GM12878 (cell line): ENCODE measurements at regions not wholly inside any gene's neighbourhood (a gene's known extent, or its start where the extent isn't known, plus 50 kb on each side); places are given as distances from the start of the nearest gene placed in this dataset.

ENCODE experiments used
- ATAC-seq: fragments of 200-7000 bp; cut with Tn5 transposase; 3 replicates; pipeline ENCODE4 v1.9.1; 2020; ENCODE audit warnings: mild to moderate bottlenecking, moderate library complexity
- BruUV-seq: library from RNA; stranded (reverse); fragments of 400-500 nt; replicated peaks from 2 replicates; lab custom pipeline; 2021; lab: Mats Ljungman, UMichigan
- CTCF ChIA-PET: fragments of 300-600 bp; sonication (Branson Sonifier 250); formaldehyde crosslinking; extraction: SDS; loops from one replicate; lab custom pipeline; 2021; ENCODE audit warnings: inconsistent platforms; lab: Yijun Ruan, JAX
- POLR2A ChIA-PET: fragments of 350-600 bp; formaldehyde crosslinking; extraction: SDS; loops from one replicate; lab custom pipeline; 2021; ENCODE audit warnings: inconsistent platforms; lab: Charles Lee
- RAD21 ChIA-PET: fragments of 300-600 bp; sonication (Branson Sonifier 250); formaldehyde crosslinking; loops from one replicate; lab custom pipeline; 2023; ENCODE audit warnings: antibody characterized with exemption; ENCODE audit not compliant: unreplicated experiment; lab: Charles Lee
- SMC1A ChIA-PET: fragments of 300-600 bp; sonication (Branson Sonifier 250); formaldehyde crosslinking; loops from one replicate; lab custom pipeline; 2023; ENCODE audit not compliant: unreplicated experiment, uncharacterized antibody; lab: Charles Lee
- DNase-seq: peaks from one replicate; pipeline ENCODE4 v3.0.0-alpha.2; 2011; ENCODE audit warnings: low read depth, low spot score
- FAIRE-seq: peaks from 3 replicates; lab custom pipeline; 2011; peaks lifted over from hg19 to GRCh38; lab: Jason Lieb, UNC
- H2AFZ ChIP-seq: 2 replicates; pipeline ENCODE4 v1.6.0; 2011; ENCODE audit warnings: low read depth, low read length, control low read depth; ENCODE audit not compliant: control insufficient read depth
- H3K27ac ChIP-seq: 2 replicates; pipeline ENCODE4 v1.5.1; 2011; ENCODE audit warnings: control low read depth; ENCODE audit not compliant: control insufficient read depth, insufficient read depth
- H3K27me3 ChIP-seq, 2 experiments: replicated peaks in 1 of 2; 2 replicates each; pipeline versions ENCODE4 v1.6.0 to v1.6.1; 2011; ENCODE audit warnings: low read length in 1 of 2; ENCODE audit not compliant: control insufficient read depth in 2 of 2, insufficient read depth in 2 of 2
- H3K36me3 ChIP-seq, 2 experiments: 2 replicates each; pipeline ENCODE4 v1.5.1; 2011; ENCODE audit warnings: low read length in 1 of 2; ENCODE audit not compliant: control insufficient read depth in 2 of 2, insufficient read depth in 2 of 2
- H3K4me1 ChIP-seq: 2 replicates; pipeline ENCODE4 v1.6.1; 2011; ENCODE audit warnings: mild to moderate bottlenecking, low read length, moderate library complexity, mixed read lengths; ENCODE audit not compliant: control insufficient read depth, insufficient read depth
- H3K4me2 ChIP-seq: 2 replicates; pipeline ENCODE4 v1.6.0; 2011; ENCODE audit warnings: control low read depth; ENCODE audit not compliant: control insufficient read depth, insufficient read depth
- H3K4me3 ChIP-seq: fragments of 200-600 bp; sonication (generic); 2 replicates; pipeline ENCODE4 v1.5.1; 2016
- H3K79me2 ChIP-seq: 2 replicates; pipeline ENCODE4 v1.6.0; 2011; ENCODE audit warnings: low read length; ENCODE audit not compliant: control insufficient read depth, insufficient read depth
- H3K9ac ChIP-seq: 2 replicates; pipeline ENCODE4 v1.8.0; 2011; ENCODE audit warnings: low read length, control low read depth, mixed read lengths; ENCODE audit not compliant: control insufficient read depth, insufficient read depth
- H3K9me3 ChIP-seq: replicated peaks from 3 replicates; pipeline ENCODE4 v1.5.1; 2011; ENCODE audit warnings: mild to moderate bottlenecking, low read length; ENCODE audit not compliant: control insufficient read depth, insufficient read depth
- H4K20me1 ChIP-seq: 2 replicates; pipeline ENCODE4 v1.6.0; 2011; ENCODE audit not compliant: control insufficient read depth, insufficient read depth
- CTCF ChIP-seq, 3 experiments: IDR thresholded peaks in 2 of 3; conservative IDR thresholded peaks in 1 of 3; 2 replicates each; pipeline ENCODE4 v1.5.1; 2011; ENCODE audit warnings: low read depth in 3 of 3, low read length in 3 of 3, mild to moderate bottlenecking in 3 of 3, control low read depth in 2 of 3, moderate library complexity in 2 of 3, inconsistent platforms in 1 of 3, mixed read lengths in 1 of 3; ENCODE audit not compliant: control insufficient read depth in 2 of 3, insufficient read depth in 1 of 3; ENCODE audit errors: extremely low read depth in 1 of 3
- E4F1 ChIP-seq: fragments of 450-650 bp; IDR thresholded peaks from 2 replicates; pipeline ENCODE4 v1.6.1; 2018; ENCODE audit warnings: borderline replicate concordance, mild to moderate bottlenecking; ENCODE audit not compliant: partially characterized antibody
- ESRRA ChIP-seq: IDR thresholded peaks from 2 replicates; pipeline ENCODE4 v1.6.1; 2012; ENCODE audit warnings: mild to moderate bottlenecking, low read length, improper control_type of control experiment
- ETV6 ChIP-seq, 2 experiments: fragments of 450-650 bp in 1 of 2; IDR thresholded peaks in 1 of 2; conservative IDR thresholded peaks in 1 of 2; 2 replicates each; pipeline ENCODE4 v1.6.1; 2014; ENCODE audit warnings: antibody characterized with exemption in 1 of 2, borderline replicate concordance in 1 of 2, low read depth in 1 of 2, mild to moderate bottlenecking in 1 of 2, moderate library complexity in 1 of 2
- HDGF ChIP-seq: fragments of 450-650 bp; IDR thresholded peaks from 2 replicates; pipeline ENCODE4 v1.6.1; 2016; ENCODE audit warnings: antibody characterized with exemption
- HSF1 ChIP-seq: fragments of 150-350 bp; IDR thresholded peaks from 2 replicates; pipeline ENCODE4 v1.6.1; 2014; ENCODE audit warnings: mild to moderate bottlenecking, low read depth, low read length
- MAX ChIP-seq: IDR thresholded peaks from 2 replicates; pipeline ENCODE4 v1.6.1; 2012; ENCODE audit warnings: low read depth, low read length, improper control_type of control experiment
- MEF2B ChIP-seq: fragments of 450-650 bp; IDR thresholded peaks from 2 replicates; pipeline ENCODE4 v1.6.1; 2018; ENCODE audit warnings: mild to moderate bottlenecking, moderate library complexity; ENCODE audit not compliant: partially characterized antibody, poor library complexity, severe bottlenecking
- RUNX3 ChIP-seq: IDR thresholded peaks from 2 replicates; pipeline ENCODE4 v1.6.1; 2012; ENCODE audit warnings: low read length, inconsistent platforms
- SMARCA5 ChIP-seq: fragments of 450-650 bp; IDR thresholded peaks from 2 replicates; pipeline ENCODE4 v1.6.1; 2017; ENCODE audit warnings: mild to moderate bottlenecking
- SPI1 ChIP-seq: IDR thresholded peaks from 2 replicates; pipeline ENCODE4 v1.6.1; 2011; ENCODE audit warnings: low read depth, mild to moderate bottlenecking, low read length, moderate library complexity, borderline replicate concordance; ENCODE audit not compliant: insufficient read depth
- SREBF2 ChIP-seq: IDR thresholded peaks from 2 replicates; pipeline ENCODE4 v1.6.1; 2012; ENCODE audit warnings: mild to moderate bottlenecking, low read length
- SRF ChIP-seq, 2 experiments: IDR thresholded peaks; 2 replicates each; pipeline ENCODE4 v1.6.1; 2011; ENCODE audit warnings: low read depth in 2 of 2, low read length in 2 of 2, mild to moderate bottlenecking in 1 of 2, moderate library complexity in 1 of 2
- TAF1 ChIP-seq: IDR thresholded peaks from 2 replicates; pipeline ENCODE4 v1.6.1; 2011; ENCODE audit warnings: mild to moderate bottlenecking, low read depth, low read length, borderline replicate concordance
- ZZZ3 ChIP-seq: IDR thresholded peaks from 2 replicates; pipeline ENCODE4 v1.6.1; 2011; ENCODE audit warnings: low read depth; ENCODE audit not compliant: control insufficient read depth, insufficient read length
- WGBS: methylation state at CpG from one replicate; pipeline ENCODE4 v1.1.6; 2016; ENCODE audit warnings: low lambda C conversion rate; ENCODE audit not compliant: insufficient replicate concordance, insufficient coverage; ENCODE audit errors: missing lambda C conversion rate; 5-methylcytosine and 5-hydroxymethylcytosine counted together
- in situ Hi-C: fragments of 300-500 bp; cut with MboI; formaldehyde crosslinking; loops from 9 replicates; pipeline ENCODE4 v1.14.3; 2018; ENCODE audit warnings: mixed read lengths
- intact Hi-C: fragments of 100-400 bp; cut with micrococcal nuclease; formaldehyde crosslinking; loops from one replicate; pipeline ENCODE4 v1.14.2; 2022; ENCODE audit not compliant: unreplicated experiment

GRCh38 chrY:7793989-7794388 is 882.4 kb upstream of the AMELY start:
- Histone ChIP-seq H3K27me3 (no peaks in the 10 kb centered on the region), H2AFZ (no peak overlapping the region), H3K36me3 (no peaks in the 10 kb centered on the region), H3K27ac (no peak overlapping the region), H3K4me2 (no peak overlapping the region), H3K9ac (no peak overlapping the region), H3K4me3 (no peak overlapping the region), H3K4me1 (no peaks in the 10 kb centered on the region), H4K20me1 (no peaks in the 10 kb centered on the region), H3K9me3 (no peaks in the 10 kb centered on the region), H3K79me2 (no peaks in the 10 kb centered on the region)
- ChIA-PET POLR2A (no interaction called here), RAD21 (no interaction called here), CTCF (no interaction called here), SMC1A (no interaction called here)
- ATAC-seq (no peak), DNase-seq (no peak), FAIRE-seq (no peak)
- no TSS peak for BruUV-seq
- intact Hi-C loops (no loop called here), in situ Hi-C loops (no loop called here)
- no CpG with 5 or more reads among the region's 2 CpGs for WGBS
- TF ChIP-seq SRF (IDR thresholded peaks at IDR 0.05; ENCODE audit: low read depth in 2 of 2, low read length in 2 of 2) (no peak), ZZZ3 (no peak), ETV6 (conservative IDR thresholded peaks at IDR 0.05 in 1 of 2, IDR thresholded peaks at IDR 0.05 in 1 of 2; ENCODE audit: borderline replicate concordance in 1 of 2, low read depth in 1 of 2) (no peak), SMARCA5 (no peak), CTCF (IDR thresholded peaks at IDR 0.05 in 2 of 3, conservative IDR thresholded peaks at IDR 0.05 in 1 of 3; ENCODE audit: control insufficient read depth in 2 of 3, extremely low read depth in 1 of 3, insufficient read depth in 1 of 3, low read depth in 3 of 3, low read length in 3 of 3) (no peak), SREBF2 (no peak), TAF1 (no peak), E4F1 (no peak), SPI1 (no peak), HDGF (no peak), HSF1 (no peak), ESRRA (no peak), RUNX3 (no peak), MAX (no peak), MEF2B (no peak)
